ENCODE measurements at regions not wholly inside any gene's neighbourhood (a gene's known extent, or its start where the extent isn't known, plus 50 kb on each side); places are given as distances from the start of the nearest gene placed in this dataset.
A peak's percentile ranks its signal among the peaks of the same experiment; 100 is the strongest.

GRCh38 chr10:3666525-3667302 is 118.3 kb downstream of the KLF6 start:
- H3K9me3 Mint-ChIP-seq (ENCODE audit: insufficient read depth), result no peaks in the 10 kb centered on the region
- ChIA-PET POLR2A (no interaction called here), CTCF (no interaction called here)
- intact Hi-C loops (cut with micrococcal nuclease), result no loop called here
- Histone ChIP-seq H3K4me3 (ENCODE audit: control extremely low read depth in 1 of 5, extremely low read depth in 1 of 5, insufficient read depth in 1 of 5, low read depth in 2 of 5, low read length in 4 of 5) (no peak overlapping the region), H2AFZ (ENCODE audit: insufficient read depth, low read depth, low read length, poor library complexity, severe bottlenecking) (peak overlapping the region; percentile 27), H3K9ac (ENCODE audit: low read length) (no peak overlapping the region), H3K4me2 (replicated peaks; ENCODE audit: low read depth, low read length, poor library complexity, severe bottlenecking) (peak overlapping the region; percentile 37), H3K27ac (ENCODE audit: low read length in 2 of 2) (no peak overlapping the region), H3K9me3 (ENCODE audit: control extremely low read depth in 1 of 3, control insufficient read depth in 2 of 3, insufficient read depth in 1 of 3, low read length in 2 of 3) (no peaks in the 10 kb centered on the region), H4K20me1 (ENCODE audit: control insufficient read depth, insufficient read depth, low read length, poor library complexity, severe bottlenecking) (no peaks in the 10 kb centered on the region), H3K36me3 (replicated peaks in 1 of 2; ENCODE audit: control extremely low read depth in 1 of 2, control insufficient read depth in 1 of 2, extremely low read depth in 1 of 2, insufficient read depth in 2 of 2, low read length in 1 of 2) (no peaks in the 10 kb centered on the region), H3K79me2 (ENCODE audit: control insufficient read depth, insufficient read depth, low read length) (no peaks in the 10 kb centered on the region), H3K27me3 (replicated peaks in 1 of 4; ENCODE audit: control extremely low read depth in 1 of 4, control insufficient read depth in 3 of 4, insufficient read depth in 4 of 4, low read length in 3 of 4) (peaks cover 0 to 15% (median 0%) of the 10 kb centered on the region in 4 experiments), H3K4me1 (ENCODE audit: control insufficient read depth in 2 of 2, insufficient read depth in 2 of 2, low read length in 2 of 2) (peaks cover 15 to 25% of the 10 kb centered on the region in 2 donors)
- no peak for TF ChIP-seq EZH2 (IDR thresholded peaks at IDR 0.05; ENCODE audit: borderline replicate concordance, insufficient read depth, low read depth, low read length, poor library complexity, severe bottlenecking)
- no peak for TF ChIP-seq CTCF (IDR thresholded peaks at IDR 0.05)
- DNase-seq, result peak; percentile 36
- H3K27me3 Mint-ChIP-seq, result peaks cover 10% of the 10 kb centered on the region
- peak overlapping the region; percentile 39 for H3K4me3 Mint-ChIP-seq
- peaks cover 17% of the 10 kb centered on the region for H3K4me1 Mint-ChIP-seq
- ATAC-seq (ENCODE audit: low read depth), result no peak
- peak overlapping the region; percentile 2 for H3K27ac Mint-ChIP-seq
- WGBS (ENCODE audit: insufficient coverage), result 19% methylated on average over 11 of the region's 14 CpGs

- no peaks in the 10 kb centered on the region for H3K36me3 ChIP-seq (replicated peaks in 1 of 2; ENCODE audit: control extremely low read depth in 1 of 2, control insufficient read depth in 1 of 2, extremely low read depth in 1 of 2, insufficient read depth in 2 of 2, low read length in 1 of 2)
- H3K27ac Mint-ChIP-seq, result no peak overlapping the region
- no peak overlapping the region for H3K4me3 Mint-ChIP-seq
- H2AFZ ChIP-seq (ENCODE audit: insufficient read depth, low read depth, low read length, poor library complexity, severe bottlenecking), result no peak overlapping the region
- no peaks in the 10 kb centered on the region for H3K79me2 ChIP-seq (ENCODE audit: control insufficient read depth, insufficient read depth, low read length)
- no peak overlapping the region for H3K4me3 ChIP-seq (ENCODE audit: control extremely low read depth in 1 of 5, extremely low read depth in 1 of 5, insufficient read depth in 1 of 5, low read depth in 2 of 5, low read length in 4 of 5)
- peaks cover 15 to 25% of the 10 kb centered on the region in 2 donors for H3K4me1 ChIP-seq (ENCODE audit: control insufficient read depth in 2 of 2, insufficient read depth in 2 of 2, low read length in 2 of 2)
- DNase-seq (no peak), ATAC-seq (ENCODE audit: low read depth) (no peak)
- CTCF ChIA-PET, result no interaction called here
- H3K27me3 ChIP-seq (replicated peaks in 1 of 4; ENCODE audit: control extremely low read depth in 1 of 4, control insufficient read depth in 3 of 4, insufficient read depth in 4 of 4, low read length in 3 of 4), result peaks cover 0 to 15% (median 0%) of the 10 kb centered on the region in 4 experiments
- peaks cover 10% of the 10 kb centered on the region for H3K27me3 Mint-ChIP-seq
- POLR2A ChIA-PET, result no interaction called here
- TF ChIP-seq EZH2 (IDR thresholded peaks at IDR 0.05; ENCODE audit: borderline replicate concordance, insufficient read depth, low read depth, low read length, poor library complexity, severe bottlenecking), result no peak
- no peak for TF ChIP-seq CTCF (IDR thresholded peaks at IDR 0.05)
- no peaks in the 10 kb centered on the region for H4K20me1 ChIP-seq (ENCODE audit: control insufficient read depth, insufficient read depth, low read length, poor library complexity, severe bottlenecking)
- H3K4me2 ChIP-seq (replicated peaks; ENCODE audit: low read depth, low read length, poor library complexity, severe bottlenecking), result no peak overlapping the region
- H3K9ac ChIP-seq (ENCODE audit: low read length), result no peak overlapping the region
- H3K9me3 ChIP-seq (ENCODE audit: control extremely low read depth in 1 of 3, control insufficient read depth in 2 of 3, insufficient read depth in 1 of 3, low read length in 2 of 3), result peaks cover 0 to 5% (median 0%) of the 10 kb centered on the region in 3 donors
- H3K4me1 Mint-ChIP-seq, result peaks cover 17% of the 10 kb centered on the region
- WGBS (ENCODE audit: insufficient coverage), result 92% methylated on average over 15 of the region's 15 CpGs
- intact Hi-C loops (cut with micrococcal nuclease), result no loop called here
- no peak overlapping the region for H3K27ac ChIP-seq (ENCODE audit: low read length in 2 of 2)
- H3K9me3 Mint-ChIP-seq (ENCODE audit: insufficient read depth), result no peaks in the 10 kb centered on the region
Measured at GRCh38 chr10:3665316-3665908, 119.6 kb downstream of the KLF6 start.

All from B cell (primary cell).